Left lung (tissue), 4 donors: ENCODE measurements at regions not wholly inside any gene's neighbourhood (a gene's known extent, or its start where the extent isn't known, plus 50 kb on each side); places are given as distances from the start of the nearest gene placed in this dataset.

Experiments used
- ATAC-seq: fragments of 200-7000 bp; cut with Tn5 transposase; one replicate; pipeline ENCODE4 v1.9.1; 2020; ENCODE audit warnings: moderate library complexity
- DNase-seq, 4 donors: peaks; one replicate each; pipeline ENCODE4 v3.0.0-alpha.2; 2013 to 2020
- H3K27ac ChIP-seq, 2 donors: fragments of 200-600 bp; sonication (generic) in 1 of 2; one replicate each; pipeline versions ENCODE4 v1.5.0 to v1.8.0; 2020 to 2021
- H3K27me3 ChIP-seq, 2 donors: fragments of 200-600 bp; sonication (generic) in 1 of 2; one replicate each; pipeline versions ENCODE4 v1.5.0 to v1.8.0; 2020 to 2021
- H3K36me3 ChIP-seq, 2 donors: fragments of 200-600 bp; sonication (generic) in 1 of 2; one replicate each; pipeline versions ENCODE4 v1.5.0 to v1.8.0; 2020 to 2021
- H3K4me1 ChIP-seq, 2 donors: fragments of 200-600 bp; one replicate each; pipeline ENCODE4 v1.8.0; 2021
- H3K4me3 ChIP-seq, 2 donors: fragments of 200-600 bp; sonication (generic) in 1 of 2; one replicate each; pipeline versions ENCODE4 v1.5.0 to v1.8.0; 2020 to 2021; ENCODE audit warnings: mild to moderate bottlenecking in 1 of 2
- H3K9me3 ChIP-seq, 2 donors: fragments of 200-600 bp; sonication (generic) in 1 of 2; one replicate each; pipeline versions ENCODE4 v1.5.0 to v1.8.0; 2020 to 2021
- CTCF ChIP-seq, 2 donors: fragments of 200-600 bp; sonication (generic) in 1 of 2; IDR thresholded peaks; one replicate each; pipeline versions ENCODE4 v1.5.0 to v1.8.0; 2021; ENCODE audit warnings: antibody characterized with exemption in 2 of 2
- intact Hi-C, 2 donors: fragments of 100-400 bp; cut with DNase I; formaldehyde crosslinking; loops; one replicate each; pipeline versions ENCODE4 v1.11.2 to v1.14.2; 2022
- donor health status: DM: no; HTN: yes; CAD: no.
- donor health status: DM: no; HTN: no; CAD: no.

GRCh38 chr13:31881495-31881882 is 142.2 kb downstream of the RXFP2 start:
- Histone ChIP-seq H3K27me3 (no peaks in the 10 kb centered on the region), H3K4me3 (no peak overlapping the region), H3K9me3 (no peaks in the 10 kb centered on the region), H3K36me3 (no peaks in the 10 kb centered on the region), H3K4me1 (peaks cover 0 to 6% of the 10 kb centered on the region in 2 donors), H3K27ac (no peak overlapping the region)
- no peak for TF ChIP-seq CTCF (IDR thresholded peaks at IDR 0.05)
- intact Hi-C loops: no loop called here
- DNase-seq (no peak), ATAC-seq (no peak)

GRCh38 chr13:31882794-31883193 is 143.5 kb downstream of the RXFP2 start:
- TF ChIP-seq CTCF (IDR thresholded peaks at IDR 0.05): no peak
- Histone ChIP-seq H3K9me3 (no peaks in the 10 kb centered on the region), H3K4me3 (no peak overlapping the region), H3K36me3 (no peaks in the 10 kb centered on the region), H3K4me1 (no peaks in the 10 kb centered on the region), H3K27me3 (no peaks in the 10 kb centered on the region), H3K27ac (no peak overlapping the region)
- intact Hi-C loops: no loop called here
- DNase-seq (no peak), ATAC-seq (no peak)

- Histone ChIP-seq H3K9me3 (no peaks in the 10 kb centered on the region), H3K36me3 (no peaks in the 10 kb centered on the region), H3K27ac (no peak overlapping the region), H3K27me3 (no peaks in the 10 kb centered on the region), H3K4me1 (no peaks in the 10 kb centered on the region), H3K4me3 (no peak overlapping the region)
- ATAC-seq (no peak), DNase-seq (no peak)
- intact Hi-C loops: no loop called here
- no peak for TF ChIP-seq CTCF (IDR thresholded peaks at IDR 0.05)
Measured at GRCh38 chr13:31884556-31884955, 145.2 kb downstream of the RXFP2 start.

- no peak for TF ChIP-seq CTCF (IDR thresholded peaks at IDR 0.05)
- Histone ChIP-seq H3K4me3 (no peak overlapping the region), H3K36me3 (no peaks in the 10 kb centered on the region), H3K27ac (no peak overlapping the region), H3K9me3 (no peaks in the 10 kb centered on the region), H3K4me1 (no peaks in the 10 kb centered on the region), H3K27me3 (no peaks in the 10 kb centered on the region)
- intact Hi-C loops: no loop called here
- peak in 1 of 4 donors; percentile 12 for DNase-seq
- peak; percentile 62 for ATAC-seq
Measured at GRCh38 chr13:31885994-31886393, 145.6 kb upstream of the FRY start.

GRCh38 chr13:31887286-31887685 is 144.3 kb upstream of the FRY start:
- no peak for TF ChIP-seq CTCF (IDR thresholded peaks at IDR 0.05)
- no peak for ATAC-seq
- intact Hi-C loops: no loop called here
- Histone ChIP-seq H3K4me3 (no peak overlapping the region), H3K27ac (no peak overlapping the region), H3K36me3 (no peaks in the 10 kb centered on the region), H3K9me3 (no peaks in the 10 kb centered on the region), H3K4me1 (no peaks in the 10 kb centered on the region), H3K27me3 (no peaks in the 10 kb centered on the region)
- no peak for DNase-seq
